Activated CD8-positive, alpha-beta T cell treated with anti-CD3 and anti-CD28 coated beads for 36 hours (primary cell): ENCODE measurements at regions not wholly inside any gene's neighbourhood (a gene's known extent, or its start where the extent isn't known, plus 50 kb on each side); places are given as distances from the start of the nearest gene placed in this dataset.

Source experiments
- ATAC-seq: fragments of 200-7000 bp; cut with Tn5 transposase; one replicate; pipeline ENCODE4 v1.10.0; 2021; ENCODE audit warnings: mild to moderate bottlenecking, moderate library complexity
- CTCF ChIA-PET: fragments of 350-600 bp; sonication (Branson Sonifier 250); formaldehyde crosslinking; loops from one replicate; lab custom pipeline; 2021; ENCODE audit warnings: antibody characterized with exemption; lab: Charles Lee
- POLR2A ChIA-PET: fragments of 350-600 bp; sonication (Branson Sonifier 250); formaldehyde crosslinking; loops from one replicate; lab custom pipeline; 2021; ENCODE audit warnings: antibody characterized with exemption; lab: Charles Lee
- DNase-seq: peaks from one replicate; pipeline ENCODE4 v3.0.0-alpha.2; 2020
- H3K27ac Mint-ChIP-seq: one replicate; pipeline ENCODE4 v1.8.0; 2021; ENCODE audit warnings: mild to moderate bottlenecking, mixed read lengths
- H3K27me3 Mint-ChIP-seq: one replicate; pipeline ENCODE4 v1.8.0; 2021; ENCODE audit warnings: mixed read lengths
- H3K36me3 Mint-ChIP-seq: one replicate; pipeline ENCODE4 v1.8.0; 2021; ENCODE audit warnings: low read depth, mixed read lengths
- H3K4me1 Mint-ChIP-seq: one replicate; pipeline ENCODE4 v1.8.0; 2021; ENCODE audit warnings: low read depth, mixed read lengths
- H3K4me3 Mint-ChIP-seq: one replicate; pipeline ENCODE4 v1.8.0; 2021; ENCODE audit warnings: mild to moderate bottlenecking, moderate library complexity, mixed read lengths
- H3K9me3 Mint-ChIP-seq: one replicate; pipeline ENCODE4 v1.8.0; 2021; ENCODE audit warnings: mixed read lengths
- intact Hi-C: fragments of 100-400 bp; cut with micrococcal nuclease; formaldehyde crosslinking; loops from one replicate; pipeline ENCODE4 v1.10.0; 2022
- TF ChIP-seq, protein P1 (sequence below): fragments of 200-600 bp; IDR thresholded peaks from one replicate; pipeline ENCODE4 v1.8.0; 2022; ENCODE audit warnings: antibody characterized with exemption, mild to moderate bottlenecking

DNA sequence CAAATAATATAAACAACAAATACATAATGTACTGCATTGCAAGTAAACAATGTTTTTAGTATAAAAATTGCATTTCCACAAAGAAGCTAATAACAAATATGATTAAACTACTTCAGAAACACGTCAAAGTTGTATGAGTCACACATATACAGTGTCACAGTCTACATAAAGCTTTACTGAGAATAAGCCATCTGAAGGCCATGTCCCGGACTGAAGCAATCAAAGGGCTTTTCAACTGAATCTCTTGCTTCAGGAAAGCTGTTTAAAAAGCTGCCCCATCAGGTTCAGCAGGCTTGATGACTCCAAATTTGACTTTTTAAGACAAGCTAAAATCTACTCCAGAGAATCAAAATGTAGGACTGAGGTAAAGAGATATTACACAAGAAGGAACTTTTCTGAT, 1476.8 kb downstream of the ADGRL3 start:
- Mint-ChIP-seq H3K4me1 (no peaks in the 10 kb centered on the region), H3K27ac (no peak overlapping the region), H3K4me3 (no peak overlapping the region), H3K36me3 (no peaks in the 10 kb centered on the region), H3K9me3 (peaks cover 12% of the 10 kb centered on the region), H3K27me3 (no peaks in the 10 kb centered on the region)
- DNase-seq (no peak), ATAC-seq (no peak)
- intact Hi-C loops, result no loop called here
- CTCF ChIA-PET, result no interaction called here
- POLR2A ChIA-PET, result no interaction called here
- TF ChIP-seq, protein P1, sequence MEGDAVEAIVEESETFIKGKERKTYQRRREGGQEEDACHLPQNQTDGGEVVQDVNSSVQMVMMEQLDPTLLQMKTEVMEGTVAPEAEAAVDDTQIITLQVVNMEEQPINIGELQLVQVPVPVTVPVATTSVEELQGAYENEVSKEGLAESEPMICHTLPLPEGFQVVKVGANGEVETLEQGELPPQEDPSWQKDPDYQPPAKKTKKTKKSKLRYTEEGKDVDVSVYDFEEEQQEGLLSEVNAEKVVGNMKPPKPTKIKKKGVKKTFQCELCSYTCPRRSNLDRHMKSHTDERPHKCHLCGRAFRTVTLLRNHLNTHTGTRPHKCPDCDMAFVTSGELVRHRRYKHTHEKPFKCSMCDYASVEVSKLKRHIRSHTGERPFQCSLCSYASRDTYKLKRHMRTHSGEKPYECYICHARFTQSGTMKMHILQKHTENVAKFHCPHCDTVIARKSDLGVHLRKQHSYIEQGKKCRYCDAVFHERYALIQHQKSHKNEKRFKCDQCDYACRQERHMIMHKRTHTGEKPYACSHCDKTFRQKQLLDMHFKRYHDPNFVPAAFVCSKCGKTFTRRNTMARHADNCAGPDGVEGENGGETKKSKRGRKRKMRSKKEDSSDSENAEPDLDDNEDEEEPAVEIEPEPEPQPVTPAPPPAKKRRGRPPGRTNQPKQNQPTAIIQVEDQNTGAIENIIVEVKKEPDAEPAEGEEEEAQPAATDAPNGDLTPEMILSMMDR, result no peak

GRCh38 chr4:62670514-62670913, 1470.4 kb downstream of the ADGRL3 start:
- ATAC-seq, result no peak
- Mint-ChIP-seq H3K36me3 (no peaks in the 10 kb centered on the region), H3K4me3 (no peak overlapping the region), H3K27ac (no peak overlapping the region), H3K4me1 (no peaks in the 10 kb centered on the region), H3K9me3 (peaks cover 7% of the 10 kb centered on the region), H3K27me3 (no peaks in the 10 kb centered on the region)
- TF ChIP-seq, protein P1, result no peak
- POLR2A ChIA-PET, result no interaction called here
- intact Hi-C loops, result no loop called here
- no peak for DNase-seq
- CTCF ChIA-PET, result no interaction called here

GRCh38 chr4:62661821-62662220, 1461.7 kb downstream of the ADGRL3 start:
- Mint-ChIP-seq H3K27me3 (no peaks in the 10 kb centered on the region), H3K36me3 (no peaks in the 10 kb centered on the region), H3K4me3 (no peak overlapping the region), H3K9me3 (peaks cover 5% of the 10 kb centered on the region), H3K4me1 (no peaks in the 10 kb centered on the region), H3K27ac (no peak overlapping the region)
- TF ChIP-seq, protein P1, result no peak
- CTCF ChIA-PET, result no interaction called here
- DNase-seq (no peak), ATAC-seq (no peak)
- POLR2A ChIA-PET, result no interaction called here
- intact Hi-C loops, result no loop called here

DNA sequence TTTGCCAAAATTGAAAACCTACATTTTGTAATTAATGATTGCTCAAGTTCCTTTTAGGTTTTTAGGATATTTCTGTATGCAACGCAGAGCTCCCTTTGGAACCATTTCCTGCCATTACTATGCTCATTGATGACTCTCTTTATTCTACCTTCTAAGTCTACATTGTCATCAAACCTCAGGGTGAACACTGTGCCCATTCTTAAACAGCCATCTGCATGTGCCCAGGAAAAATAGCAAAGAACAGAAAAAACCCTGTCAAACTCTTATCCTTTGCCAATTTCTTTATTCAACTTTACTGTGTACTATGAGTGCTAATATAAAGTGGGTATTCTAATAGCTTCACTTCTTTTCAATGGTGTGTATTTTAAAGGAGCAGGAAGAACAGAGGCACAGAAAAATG, 1455.9 kb downstream of the ADGRL3 start:
- intact Hi-C loops, result no loop called here

GRCh38 chr4:62644372-62644771, 1444.2 kb downstream of the ADGRL3 start:
- no peaks in the 10 kb centered on the region for H3K36me3 Mint-ChIP-seq
- ChIA-PET CTCF (no interaction called here), POLR2A (no interaction called here)
- TF ChIP-seq, protein P1, result no peak
- no peak overlapping the region for H3K4me3 Mint-ChIP-seq
- intact Hi-C loops, result no loop called here
- ATAC-seq (no peak), DNase-seq (peak; percentile 3)
- H3K27me3 Mint-ChIP-seq, result no peaks in the 10 kb centered on the region
- H3K27ac Mint-ChIP-seq, result no peak overlapping the region
- no peaks in the 10 kb centered on the region for H3K4me1 Mint-ChIP-seq
- H3K9me3 Mint-ChIP-seq, result peaks cover 5% of the 10 kb centered on the region

More for the DNA sequence above, 1455.9 kb downstream of the ADGRL3 start:
- no peak overlapping the region for H3K4me3 Mint-ChIP-seq
- no peaks in the 10 kb centered on the region for H3K27me3 Mint-ChIP-seq
- POLR2A ChIA-PET, result no interaction called here
- H3K9me3 Mint-ChIP-seq, result peaks cover 3% of the 10 kb centered on the region
- H3K4me1 Mint-ChIP-seq, result no peaks in the 10 kb centered on the region
- ATAC-seq (no peak), DNase-seq (no peak)
- no peak overlapping the region for H3K27ac Mint-ChIP-seq
- H3K36me3 Mint-ChIP-seq, result no peaks in the 10 kb centered on the region
- CTCF ChIA-PET, result no interaction called here
- TF ChIP-seq, protein P1, result no peak
